SK-N-SH treated with all-trans-retinoic acid at 6 μM for 48 hours (cell line): ENCODE measurements at regions not wholly inside any gene's neighbourhood (a gene's known extent, or its start where the extent isn't known, plus 50 kb on each side); places are given as distances from the start of the nearest gene placed in this dataset.
"Not testable (repeated sequence)": the region's sequence is repeated elsewhere in the genome, so short reads cannot be mapped to it uniquely, and the experiment has no call there.

Experiments used
- ATAC-seq: fragments of 200-7000 bp; cut with Tn5 transposase; 3 replicates; pipeline ENCODE4 v1.9.1; 2020; ENCODE audit warnings: mild to moderate bottlenecking, moderate library complexity
- ARNTL ChIP-seq: fragments of 450-650 bp; formaldehyde crosslinking; IDR thresholded peaks from 2 replicates; pipeline ENCODE4 v1.5.0; 2020; ENCODE audit warnings: low read depth, mild to moderate bottlenecking, moderate library complexity, borderline replicate concordance
- BACH2 ChIP-seq: fragments of 250-450 bp; sonication (Bioruptor Pico); IDR thresholded peaks from 2 replicates; pipeline ENCODE4 v1.9.0; 2021; ENCODE audit warnings: mild to moderate bottlenecking, borderline replicate concordance
- CSDC2 ChIP-seq: fragments of 250-450 bp; sonication (Bioruptor Pico); IDR thresholded peaks from 2 replicates; pipeline ENCODE4 v1.5.0; 2020; ENCODE audit warnings: mild to moderate bottlenecking, moderate library complexity
- CSRNP3 ChIP-seq: fragments of 250-450 bp; sonication (Bioruptor Pico); IDR thresholded peaks from 2 replicates; pipeline ENCODE4 v1.5.1; 2021; ENCODE audit warnings: mild to moderate bottlenecking, moderate library complexity
- GLIS3 ChIP-seq: fragments of 250-450 bp; sonication (Bioruptor Pico); IDR thresholded peaks from 2 replicates; pipeline ENCODE4 v1.5.0; 2020; ENCODE audit warnings: mild to moderate bottlenecking, moderate library complexity
- ISL1 ChIP-seq: fragments of 250-450 bp; sonication (Bioruptor Pico); IDR thresholded peaks from 2 replicates; pipeline ENCODE4 v2.1.2; 2022; ENCODE audit warnings: mild to moderate bottlenecking, moderate library complexity
- PATZ1 ChIP-seq: fragments of 250-450 bp; sonication (Bioruptor Pico); IDR thresholded peaks from 2 replicates; pipeline ENCODE4 v1.8.0; 2020; ENCODE audit warnings: mild to moderate bottlenecking, moderate library complexity, borderline replicate concordance
- POU6F1 ChIP-seq: fragments of 250-450 bp; sonication (Bioruptor Pico); IDR thresholded peaks from 2 replicates; pipeline ENCODE4 v1.8.0; 2021; ENCODE audit warnings: low read depth, mild to moderate bottlenecking, moderate library complexity, borderline replicate concordance
- PPARA ChIP-seq: fragments of 250-450 bp; sonication (Bioruptor Pico); IDR thresholded peaks from 2 replicates; pipeline ENCODE4 v1.5.0; 2020; ENCODE audit warnings: mild to moderate bottlenecking, borderline replicate concordance
- RARB ChIP-seq: fragments of 250-450 bp; sonication (Bioruptor Pico); IDR thresholded peaks from 2 replicates; pipeline ENCODE4 v1.8.0; 2021; ENCODE audit warnings: mild to moderate bottlenecking, moderate library complexity
- SNAI2 ChIP-seq: fragments of 250-450 bp; sonication (Bioruptor Pico); IDR thresholded peaks from 2 replicates; pipeline ENCODE4 v1.5.0; 2020; ENCODE audit warnings: mild to moderate bottlenecking, moderate library complexity
- TCF4 ChIP-seq: fragments of 250-450 bp; sonication (Bioruptor Pico); IDR thresholded peaks from 2 replicates; pipeline ENCODE4 v1.8.0; 2021; ENCODE audit warnings: mild to moderate bottlenecking, moderate library complexity, borderline replicate concordance
- TOX ChIP-seq: fragments of 250-450 bp; sonication (Bioruptor Pico); IDR thresholded peaks from 2 replicates; pipeline ENCODE4 v1.8.0; 2021; ENCODE audit warnings: mild to moderate bottlenecking, moderate library complexity, borderline replicate concordance
- TSHZ2 ChIP-seq: fragments of 250-450 bp; sonication (Bioruptor Pico); IDR thresholded peaks from 2 replicates; pipeline ENCODE4 v1.5.0; 2020; ENCODE audit warnings: mild to moderate bottlenecking, moderate library complexity
- ZFP3 ChIP-seq: fragments of 250-450 bp; sonication (Bioruptor Pico); IDR thresholded peaks from 2 replicates; pipeline ENCODE4 v1.5.0; 2020; ENCODE audit warnings: mild to moderate bottlenecking, moderate library complexity
- ZFP30 ChIP-seq: fragments of 450-650 bp; formaldehyde crosslinking; IDR thresholded peaks from 2 replicates; pipeline ENCODE4 v1.5.0; 2022; ENCODE audit warnings: mild to moderate bottlenecking, moderate library complexity
- ZNF70 ChIP-seq: fragments of 450-650 bp; formaldehyde crosslinking; IDR thresholded peaks from 2 replicates; pipeline ENCODE4 v1.5.0; 2020; ENCODE audit warnings: mild to moderate bottlenecking, moderate library complexity
- ZNF8 ChIP-seq: fragments of 450-650 bp; formaldehyde crosslinking; IDR thresholded peaks from 2 replicates; pipeline ENCODE4 v1.5.0; 2020; ENCODE audit warnings: mild to moderate bottlenecking, moderate library complexity

GRCh38 chr12:105487963-105488362 is 157.5 kb downstream of the C12orf75 start (continued):
- TF ChIP-seq TCF4 (no peak), ZFP3 (CRISPR knock-in tag) (no peak)

- ATAC-seq = peak; percentile 91
- TF ChIP-seq BACH2 (CRISPR knock-in tag) (no peak), TOX (CRISPR knock-in tag) (no peak), TCF4 (peak; percentile 33; the same call in 1 of the 2 replicates), SNAI2 (CRISPR knock-in tag) (no peak), ARNTL (CRISPR knock-in tag) (no peak), ZFP3 (CRISPR knock-in tag) (no peak), PATZ1 (no peak)
Measured at GRCh38 chr12:105492591-105493545, 162.4 kb downstream of the C12orf75 start.

- ATAC-seq = no peak
- TF ChIP-seq PATZ1 (no peak), POU6F1 (CRISPR knock-in tag) (no peak), CSDC2 (CRISPR knock-in tag) (no peak), TSHZ2 (CRISPR knock-in tag) (no peak), PPARA (CRISPR knock-in tag) (no peak), ZNF8 (CRISPR knock-in tag) (no peak), TCF4 (no peak), ZFP3 (CRISPR knock-in tag) (no peak), TOX (CRISPR knock-in tag) (no peak), ZNF70 (no peak), GLIS3 (CRISPR knock-in tag) (no peak), ARNTL (CRISPR knock-in tag) (no peak), RARB (CRISPR knock-in tag) (no peak)
Measured at GRCh38 chr12:105499205-105499604, 168.7 kb downstream of the C12orf75 start.

GRCh38 chr12:105500676-105501075 is 170.2 kb downstream of the C12orf75 start:
- ATAC-seq = not testable (repeated sequence)

- ATAC-seq = no peak
- TF ChIP-seq ISL1 (CRISPR knock-in tag) (no peak), ZNF8 (CRISPR knock-in tag) (no peak), CSRNP3 (CRISPR knock-in tag) (no peak), TSHZ2 (CRISPR knock-in tag) (no peak), BACH2 (CRISPR knock-in tag) (no peak), RARB (CRISPR knock-in tag) (no peak), ZFP30 (CRISPR knock-in tag) (no peak)
Measured at GRCh38 chr12:105502426-105502930, 172.0 kb downstream of the C12orf75 start.
